ENCODE measurements at regions not wholly inside any gene's neighbourhood (a gene's known extent, or its start where the extent isn't known, plus 50 kb on each side); places are given as distances from the start of the nearest gene placed in this dataset.

DNA sequence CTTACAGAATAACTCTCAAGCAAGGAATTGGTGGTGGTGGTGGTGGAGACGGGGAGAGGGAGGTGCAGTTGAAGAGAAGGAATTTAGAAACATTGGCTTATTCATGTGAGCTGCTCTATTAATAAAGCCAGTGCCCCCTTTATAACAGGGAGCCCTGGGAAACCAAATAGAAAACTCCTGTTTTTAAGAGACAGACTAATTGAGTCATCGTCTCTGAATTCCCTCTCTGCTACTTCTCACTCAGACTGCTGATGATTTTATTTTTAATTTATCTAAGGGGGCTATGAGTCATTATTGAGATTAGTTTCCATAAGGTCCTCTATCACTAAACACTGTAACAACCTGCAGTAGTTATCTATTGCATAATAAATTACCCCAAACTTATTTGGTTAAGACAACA, 145.9 kb upstream of the GALNT15 start:
- no peak for DNase-seq (ENCODE audit: low read depth)
- TF ChIP-seq, protein P1, sequence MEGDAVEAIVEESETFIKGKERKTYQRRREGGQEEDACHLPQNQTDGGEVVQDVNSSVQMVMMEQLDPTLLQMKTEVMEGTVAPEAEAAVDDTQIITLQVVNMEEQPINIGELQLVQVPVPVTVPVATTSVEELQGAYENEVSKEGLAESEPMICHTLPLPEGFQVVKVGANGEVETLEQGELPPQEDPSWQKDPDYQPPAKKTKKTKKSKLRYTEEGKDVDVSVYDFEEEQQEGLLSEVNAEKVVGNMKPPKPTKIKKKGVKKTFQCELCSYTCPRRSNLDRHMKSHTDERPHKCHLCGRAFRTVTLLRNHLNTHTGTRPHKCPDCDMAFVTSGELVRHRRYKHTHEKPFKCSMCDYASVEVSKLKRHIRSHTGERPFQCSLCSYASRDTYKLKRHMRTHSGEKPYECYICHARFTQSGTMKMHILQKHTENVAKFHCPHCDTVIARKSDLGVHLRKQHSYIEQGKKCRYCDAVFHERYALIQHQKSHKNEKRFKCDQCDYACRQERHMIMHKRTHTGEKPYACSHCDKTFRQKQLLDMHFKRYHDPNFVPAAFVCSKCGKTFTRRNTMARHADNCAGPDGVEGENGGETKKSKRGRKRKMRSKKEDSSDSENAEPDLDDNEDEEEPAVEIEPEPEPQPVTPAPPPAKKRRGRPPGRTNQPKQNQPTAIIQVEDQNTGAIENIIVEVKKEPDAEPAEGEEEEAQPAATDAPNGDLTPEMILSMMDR (conservative IDR thresholded peaks at IDR 0.05; ENCODE audit: low read depth, low read length), result no peak
- H3K4me3 ChIP-seq (ENCODE audit: low read depth, low read length), result no peak overlapping the region

DNA sequence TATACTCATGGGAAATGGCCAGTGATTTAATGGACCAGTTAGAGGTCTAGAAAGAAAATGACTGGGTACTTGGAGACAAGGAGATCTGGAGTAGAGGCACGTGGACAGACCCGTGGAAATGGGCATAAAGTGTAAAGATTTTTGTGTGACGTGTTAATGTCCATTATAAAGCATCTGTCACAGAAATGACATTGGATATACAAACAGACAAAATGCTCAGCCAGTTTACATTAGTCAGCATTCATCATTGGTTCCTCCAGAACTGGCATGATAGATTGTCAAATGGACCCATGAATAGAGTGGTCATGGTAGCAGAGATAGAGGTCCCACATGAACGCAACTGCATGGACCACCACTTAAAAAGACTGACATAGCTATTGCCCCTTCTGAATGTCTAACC, 144.1 kb upstream of the GALNT15 start:
- H3K4me3 ChIP-seq (ENCODE audit: low read depth, low read length), result no peak overlapping the region
- no peak for DNase-seq (ENCODE audit: low read depth)
- TF ChIP-seq, protein P1 (conservative IDR thresholded peaks at IDR 0.05; ENCODE audit: low read depth, low read length), result no peak

DNA sequence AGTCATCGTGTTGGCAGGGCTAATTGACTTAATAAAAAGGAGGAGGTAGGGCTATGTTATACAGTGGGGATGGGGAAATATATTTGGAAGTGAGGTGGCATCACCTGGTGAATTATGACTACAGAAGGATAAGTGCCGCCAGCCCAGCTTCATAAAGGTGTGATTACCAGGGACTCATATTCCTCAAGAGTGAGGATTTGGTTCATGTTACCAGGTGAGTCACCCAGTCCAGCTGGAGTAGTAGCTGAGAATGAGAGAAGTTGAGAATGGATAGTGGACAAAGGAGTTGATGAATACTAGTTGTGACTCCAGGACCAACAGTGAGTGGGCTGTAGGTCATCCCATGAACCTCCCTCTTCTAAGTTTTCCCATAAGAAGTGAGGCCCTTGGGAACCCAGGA, 143.0 kb upstream of the GALNT15 start:
- no peak overlapping the region for H3K4me3 ChIP-seq (ENCODE audit: low read depth, low read length)
- no peak for DNase-seq (ENCODE audit: low read depth)

DNA sequence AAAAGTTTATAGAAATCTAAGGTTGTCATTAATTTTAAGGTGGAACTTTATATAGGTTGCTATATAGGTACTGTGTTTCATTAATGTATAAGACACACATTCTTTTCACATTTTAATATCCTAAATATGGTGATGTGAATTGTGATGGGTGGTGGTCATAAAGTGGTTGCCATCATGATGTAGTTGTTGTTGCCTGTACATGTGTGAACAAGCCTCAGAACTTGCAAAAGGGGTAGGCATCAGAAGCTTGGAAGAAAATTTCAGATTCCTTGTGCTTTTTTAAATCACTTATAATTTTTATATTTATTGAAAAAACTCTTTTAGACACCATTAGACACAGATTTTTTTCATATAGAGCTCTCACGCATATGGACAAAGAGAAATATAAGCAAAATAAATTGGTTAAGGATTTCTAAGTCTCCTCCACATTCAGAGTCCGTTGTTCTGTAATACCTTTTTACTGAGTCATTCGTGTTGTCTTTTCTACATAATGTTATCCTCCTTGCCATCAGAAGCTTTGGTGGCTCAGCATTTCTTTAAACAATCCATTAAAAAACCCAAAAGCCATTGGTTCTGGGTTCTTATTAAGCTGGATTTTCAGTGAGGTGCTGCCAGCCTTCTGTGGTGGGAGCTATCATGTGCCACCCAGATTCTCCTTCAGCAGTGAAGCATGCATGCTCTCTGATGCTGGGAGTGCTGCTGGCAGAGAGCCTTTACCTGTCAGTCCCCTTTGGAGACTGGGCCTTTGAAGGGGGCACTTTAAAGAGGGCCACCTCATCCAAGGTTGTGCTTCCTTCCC, 140.4 kb upstream of the GALNT15 start:
- H3K4me3 ChIP-seq (ENCODE audit: low read depth, low read length), result no peak overlapping the region
- no peak for DNase-seq (ENCODE audit: low read depth)
- TF ChIP-seq, protein P1 (conservative IDR thresholded peaks at IDR 0.05; ENCODE audit: low read depth, low read length), result no peak

More for the DNA sequence above, 143.0 kb upstream of the GALNT15 start:
- TF ChIP-seq, protein P1 (conservative IDR thresholded peaks at IDR 0.05; ENCODE audit: low read depth, low read length), result no peak

DNA sequence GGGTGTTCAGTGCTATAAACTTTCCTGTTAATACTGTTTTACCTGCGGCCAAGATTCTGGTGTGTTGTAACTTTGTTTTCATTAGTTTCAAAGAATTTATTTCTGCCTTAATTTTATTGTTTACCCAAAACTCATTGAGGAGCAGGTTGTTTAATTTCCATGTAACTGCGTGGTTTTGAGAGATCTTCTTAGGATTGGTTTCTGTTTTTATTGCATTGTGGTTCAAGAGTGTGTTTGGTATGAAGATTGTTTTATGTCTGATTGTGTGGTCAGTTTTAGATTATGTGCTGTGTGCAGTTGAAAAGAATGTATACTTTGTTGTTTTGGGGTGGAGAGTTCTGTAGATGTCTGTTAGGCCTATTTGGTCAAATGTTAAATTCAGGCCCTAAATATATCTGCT, 133.5 kb upstream of the GALNT15 start:
- no peak overlapping the region for H3K4me3 ChIP-seq (ENCODE audit: low read depth, low read length)
- TF ChIP-seq, protein P1 (conservative IDR thresholded peaks at IDR 0.05; ENCODE audit: low read depth, low read length), result no peak
- no peak for DNase-seq (ENCODE audit: low read depth)

DNA sequence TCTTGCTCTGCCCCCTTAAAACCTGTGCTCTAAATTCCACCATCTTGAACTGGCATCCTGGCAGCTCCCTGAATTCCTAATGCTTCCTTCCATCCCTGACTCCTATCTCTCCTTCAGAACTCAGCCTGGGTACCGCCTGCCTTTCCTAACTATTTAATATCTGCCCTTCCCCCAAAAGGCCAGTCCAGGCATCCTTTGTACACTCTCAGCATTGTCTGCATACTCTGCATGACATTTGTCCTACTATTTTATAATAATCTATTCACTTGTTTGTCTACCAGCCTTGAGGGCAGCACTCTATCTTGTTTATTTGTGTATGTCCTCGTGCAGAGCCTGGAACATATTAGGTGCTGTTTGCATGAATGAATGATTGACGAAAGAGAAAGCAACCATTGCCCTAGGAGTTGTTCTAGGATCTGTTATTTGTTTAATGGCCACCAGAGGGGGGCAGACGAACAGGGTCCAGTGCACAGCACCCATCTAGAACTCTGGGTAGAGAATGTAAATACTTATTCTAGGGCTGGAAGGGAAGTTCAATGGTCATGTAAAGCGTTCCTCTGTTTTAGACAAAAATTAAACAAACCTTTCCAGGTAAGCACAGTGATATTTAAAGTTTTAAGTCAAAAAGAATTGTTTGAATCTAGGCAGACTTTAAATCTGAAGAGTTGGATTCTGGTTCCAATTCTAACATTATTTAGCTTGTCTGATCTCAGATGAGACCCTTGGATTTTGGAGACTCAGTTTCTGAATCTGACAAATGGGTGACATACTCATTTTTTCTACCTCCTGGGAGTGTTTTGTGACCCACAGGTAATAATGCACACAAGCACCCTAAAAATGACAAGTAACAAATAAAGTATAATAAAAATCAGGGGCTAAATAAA, 125.8 kb upstream of the GALNT15 start:
- DNase-seq (ENCODE audit: low read depth), result no peak
- H3K4me3 ChIP-seq (ENCODE audit: low read depth, low read length), result peak overlapping the region; percentile 2
- TF ChIP-seq, protein P1 (conservative IDR thresholded peaks at IDR 0.05; ENCODE audit: low read depth, low read length), result peak; percentile 86
